Endothelial cell of umbilical vein (primary cell): ENCODE measurements at regions not wholly inside any gene's neighbourhood (a gene's known extent, or its start where the extent isn't known, plus 50 kb on each side); places are given as distances from the start of the nearest gene placed in this dataset.

ENCODE experiments used
- BruUV-seq: library from RNA; stranded (reverse); fragments of 400-500 nt; replicated peaks from 2 replicates; lab custom pipeline; 2021; lab: Mats Ljungman, UMichigan
- CTCF ChIA-PET: fragments of 300-600, 350-600 bp; sonication (Branson Sonifier 250); formaldehyde crosslinking; loops from one replicate; lab custom pipeline; 2021; ENCODE audit warnings: antibody characterized with exemption, inconsistent platforms; lab: Charles Lee
- POLR2A ChIA-PET: fragments of 300-600, 350-600 bp; sonication (Branson Sonifier 250); formaldehyde crosslinking; loops from one replicate; lab custom pipeline; 2021; ENCODE audit warnings: antibody characterized with exemption, inconsistent platforms; lab: Charles Lee
- DNase-seq: peaks from one replicate; pipeline ENCODE4 v3.0.0-alpha.2; 2011; ENCODE audit warnings: low read depth, low spot score
- FAIRE-seq: peaks from 2 replicates; lab custom pipeline; 2011; peaks lifted over from hg19 to GRCh38; lab: Jason Lieb, UNC
- H2AFZ ChIP-seq: 2 replicates; pipeline ENCODE4 v1.6.0; 2012; ENCODE audit warnings: low read depth, low read length, control low read depth, inconsistent platforms
- H3K27ac ChIP-seq: 2 replicates; pipeline ENCODE4 v1.5.1; 2011; ENCODE audit warnings: low read depth, mild to moderate bottlenecking, control low read depth, low read length, moderate library complexity; ENCODE audit not compliant: insufficient read depth
- H3K27me3 ChIP-seq, 2 experiments: 2 replicates each; pipeline versions ENCODE4 v1.6.0 to v1.6.1; 2011; ENCODE audit warnings: low read length in 2 of 2, mixed read lengths in 1 of 2; ENCODE audit not compliant: control insufficient read depth in 2 of 2, insufficient read depth in 2 of 2
- H3K36me3 ChIP-seq, 2 experiments: 2 replicates in 1 of 2; 3 replicates in 1 of 2; pipeline ENCODE4 v1.5.1; 2011; ENCODE audit warnings: low read length in 2 of 2, mild to moderate bottlenecking in 1 of 2, moderate library complexity in 1 of 2; ENCODE audit not compliant: control insufficient read depth in 2 of 2, insufficient read depth in 2 of 2; ENCODE audit errors: extremely low read depth in 1 of 2
- H3K4me1 ChIP-seq: 3 replicates; pipeline ENCODE4 v1.5.1; 2011; ENCODE audit warnings: mild to moderate bottlenecking, low read length; ENCODE audit not compliant: control insufficient read depth, insufficient read depth; ENCODE audit errors: extremely low read depth
- H3K4me2 ChIP-seq: 2 replicates; pipeline ENCODE4 v1.6.1; 2011; ENCODE audit warnings: low read length, control low read depth, mixed read lengths; ENCODE audit not compliant: insufficient read depth
- H3K4me3 ChIP-seq, 3 experiments: fragments of 200-600 bp in 1 of 3; sonication (generic), shearing (Covaris generic) in 1 of 3; replicated peaks in 1 of 3; 2 replicates each; pipeline ENCODE4 v1.5.1; 2011 to 2016; ENCODE audit warnings: control low read depth in 3 of 3, low read length in 3 of 3, mild to moderate bottlenecking in 2 of 3, inconsistent platforms in 1 of 3, low read depth in 1 of 3, moderate library complexity in 1 of 3; ENCODE audit not compliant: insufficient read depth in 1 of 3
- H3K79me2 ChIP-seq: 2 replicates; pipeline ENCODE4 v1.6.0; 2012; ENCODE audit warnings: low read length, inconsistent platforms; ENCODE audit not compliant: control insufficient read depth, insufficient read depth
- H3K9ac ChIP-seq: replicated peaks from 2 replicates; pipeline ENCODE3; 2011; ENCODE audit warnings: low read length, control low read depth; ENCODE audit not compliant: insufficient read depth; ENCODE audit errors: extremely low read depth
- H3K9me1 ChIP-seq: replicated peaks from 3 replicates; pipeline ENCODE4 v1.6.0; 2011; ENCODE audit warnings: mild to moderate bottlenecking, low read length; ENCODE audit not compliant: control insufficient read depth, insufficient read depth; ENCODE audit errors: extremely low read depth
- H3K9me3 ChIP-seq: replicated peaks from 2 replicates; pipeline ENCODE4 v1.5.1; 2012; ENCODE audit warnings: low read length, inconsistent platforms; ENCODE audit not compliant: control insufficient read depth, insufficient read depth
- H4K20me1 ChIP-seq: replicated peaks from 2 replicates; pipeline ENCODE3; 2011; ENCODE audit warnings: mild to moderate bottlenecking, low read length; ENCODE audit not compliant: control insufficient read depth, insufficient read depth; ENCODE audit errors: extremely low read depth
- EZH2 ChIP-seq: IDR thresholded peaks from 2 replicates; pipeline ENCODE4 v1.6.1; 2012; ENCODE audit warnings: borderline replicate concordance, low read depth, mild to moderate bottlenecking, moderate library complexity, low read length, inconsistent platforms; ENCODE audit not compliant: severe bottlenecking
- MYC ChIP-seq: IDR thresholded peaks from one replicate; pipeline ENCODE4 v1.6.1; 2011; ENCODE audit warnings: mild to moderate bottlenecking, low read depth, low read length
- POLR2A ChIP-seq: IDR thresholded peaks from 2 replicates; pipeline ENCODE4 v1.6.1; 2012; ENCODE audit warnings: low read depth, mild to moderate bottlenecking, control low read depth, low read length
- POLR2AphosphoS5 ChIP-seq: IDR thresholded peaks from 2 replicates; pipeline ENCODE4 v1.6.1; 2012; ENCODE audit warnings: low read depth, mild to moderate bottlenecking, control low read depth, low read length, moderate library complexity; ENCODE audit not compliant: insufficient read depth
- dilution Hi-C: fragments of 300-500 bp; cut with MboI; formaldehyde crosslinking; loops from one replicate; pipeline ENCODE4 v1.15.0; 2019; ENCODE audit warnings: low sequenced_read_pairs; ENCODE audit not compliant: extremely low pct_ligation_motif_present
- intact Hi-C: fragments of 100-400 bp; cut with micrococcal nuclease; formaldehyde crosslinking; loops from one replicate; pipeline ENCODE4 v1.10.0; 2022
- TF ChIP-seq, protein P1 (sequence below), 2 donors: IDR thresholded peaks; 1 replicate in 1 of 2; 2 replicates in 1 of 2; pipeline ENCODE4 v1.5.1; 2011; ENCODE audit warnings: low read length in 2 of 2, mild to moderate bottlenecking in 2 of 2, moderate library complexity in 2 of 2, control low read depth in 1 of 2, inconsistent platforms in 1 of 2, low read depth in 1 of 2; ENCODE audit not compliant: insufficient read depth in 1 of 2; ENCODE audit errors: extremely low read depth in 1 of 2
- TF ChIP-seq, protein P2 (sequence below): IDR thresholded peaks from 2 replicates; pipeline ENCODE4 v1.6.1; 2011; ENCODE audit not compliant: insufficient read depth, insufficient read length

- CTCF ChIA-PET = no interaction called here
- dilution Hi-C loops = no loop called here
- no peak for FAIRE-seq
Measured at GRCh38 chr10:29210266-29210868, 78.5 kb upstream of the LYZL1 start.

More at GRCh38 chr10:29210266-29210868, 78.5 kb upstream of the LYZL1 start:
- Histone ChIP-seq H3K79me2 (no peaks in the 10 kb centered on the region), H4K20me1 (no peaks in the 10 kb centered on the region), H3K27ac (no peak overlapping the region), H3K4me3 (no peak overlapping the region), H3K9ac (no peak overlapping the region), H3K27me3 (peaks cover 5% of the 10 kb centered on the region in 2 experiments), H3K9me1 (no peaks in the 10 kb centered on the region), H2AFZ (no peak overlapping the region), H3K9me3 (no peaks in the 10 kb centered on the region), H3K4me2 (no peak overlapping the region), H3K36me3 (no peaks in the 10 kb centered on the region), H3K4me1 (no peaks in the 10 kb centered on the region)
- no TSS peak for BruUV-seq
- no peak for DNase-seq
- intact Hi-C loops = no loop called here
- POLR2A ChIA-PET = no interaction called here
- TF ChIP-seq MYC = no peak
- TF ChIP-seq POLR2AphosphoS5 = no peak
- TF ChIP-seq, protein P1, sequence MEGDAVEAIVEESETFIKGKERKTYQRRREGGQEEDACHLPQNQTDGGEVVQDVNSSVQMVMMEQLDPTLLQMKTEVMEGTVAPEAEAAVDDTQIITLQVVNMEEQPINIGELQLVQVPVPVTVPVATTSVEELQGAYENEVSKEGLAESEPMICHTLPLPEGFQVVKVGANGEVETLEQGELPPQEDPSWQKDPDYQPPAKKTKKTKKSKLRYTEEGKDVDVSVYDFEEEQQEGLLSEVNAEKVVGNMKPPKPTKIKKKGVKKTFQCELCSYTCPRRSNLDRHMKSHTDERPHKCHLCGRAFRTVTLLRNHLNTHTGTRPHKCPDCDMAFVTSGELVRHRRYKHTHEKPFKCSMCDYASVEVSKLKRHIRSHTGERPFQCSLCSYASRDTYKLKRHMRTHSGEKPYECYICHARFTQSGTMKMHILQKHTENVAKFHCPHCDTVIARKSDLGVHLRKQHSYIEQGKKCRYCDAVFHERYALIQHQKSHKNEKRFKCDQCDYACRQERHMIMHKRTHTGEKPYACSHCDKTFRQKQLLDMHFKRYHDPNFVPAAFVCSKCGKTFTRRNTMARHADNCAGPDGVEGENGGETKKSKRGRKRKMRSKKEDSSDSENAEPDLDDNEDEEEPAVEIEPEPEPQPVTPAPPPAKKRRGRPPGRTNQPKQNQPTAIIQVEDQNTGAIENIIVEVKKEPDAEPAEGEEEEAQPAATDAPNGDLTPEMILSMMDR (IDR thresholded peaks at IDR 0.05; ENCODE audit: extremely low read depth in 1 of 2, insufficient read depth in 1 of 2, low read depth in 1 of 2, low read length in 2 of 2) = no peak
- TF ChIP-seq EZH2 = no peak
- no peak for TF ChIP-seq POLR2A
- TF ChIP-seq, protein P2, sequence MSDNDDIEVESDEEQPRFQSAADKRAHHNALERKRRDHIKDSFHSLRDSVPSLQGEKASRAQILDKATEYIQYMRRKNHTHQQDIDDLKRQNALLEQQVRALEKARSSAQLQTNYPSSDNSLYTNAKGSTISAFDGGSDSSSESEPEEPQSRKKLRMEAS = no peak
